Motor neuron (in vitro differentiated cells): ENCODE measurements at regions not wholly inside any gene's neighbourhood (a gene's known extent, or its start where the extent isn't known, plus 50 kb on each side); places are given as distances from the start of the nearest gene placed in this dataset.
A peak's percentile ranks its signal among the peaks of the same experiment; 100 is the strongest.

ENCODE experiments used
- ATAC-seq, 8 experiments: fragments of 200-7000 bp; cut with Tn5 transposase; replicated peaks in 6 of 8; 2 replicates each; pipeline ENCODE4 v1.8.0; 2021; ENCODE audit warnings: mild to moderate bottlenecking in 8 of 8, moderate library complexity in 8 of 8
- H3K27ac ChIP-seq, 2 donors: fragments of 250-450 bp; sonication (Bioruptor Pico); 2 replicates each; pipeline ENCODE4 v1.9.0; 2021; ENCODE audit warnings: antibody characterized with exemption in 2 of 2, mild to moderate bottlenecking in 2 of 2, moderate library complexity in 1 of 2
- H3K4me1 ChIP-seq, 2 donors: fragments of 250-450 bp; sonication (Bioruptor Pico); replicated peaks in 1 of 2; 2 replicates each; pipeline ENCODE4 v1.6.1; 2021; ENCODE audit warnings: antibody characterized with exemption in 2 of 2, mild to moderate bottlenecking in 2 of 2, moderate library complexity in 1 of 2
- H3K4me3 ChIP-seq, 5 donors: fragments of 250-450 bp; sonication (Bioruptor Pico); 2 replicates each; pipeline ENCODE4 v1.9.0; 2021; ENCODE audit warnings: antibody characterized with exemption in 5 of 5, mild to moderate bottlenecking in 5 of 5, moderate library complexity in 4 of 5
- WGBS, 10 experiments: fragments of 450-650 bp; shearing (Covaris generic); methylation state at CpG; one replicate each; pipeline ENCODE4 v1.0.0; 2022; 5-methylcytosine and 5-hydroxymethylcytosine counted together
- in situ Hi-C, 9 experiments: fragments of 400-800 bp; cut with MboI; loops; one replicate each; pipeline ENCODE4 v1.15.0; 2021; ENCODE audit warnings: low sequenced_read_pairs in 9 of 9, low pct_unique_long_range_greater_than_20kb in 2 of 9; ENCODE audit not compliant: unreplicated experiment in 9 of 9

GRCh38 chr2:236513956-236514355, 55.7 kb upstream of the ACKR3 start:
- in situ Hi-C loops = loop anchor here in 3 of 9 experiments (25.0 kb wide), 2 partner anchors 523 to 548 kb away; no protein-coding TSS in a partner anchor
- Histone ChIP-seq H3K27ac (no peak overlapping the region), H3K4me3 (no peak overlapping the region), H3K4me1 (peaks cover 4 to 20% of the 10 kb centered on the region in 2 donors)
- 20 to 98% (median 90%) methylated on average over 1 to 8 of the region's 8 CpGs; no CpG with 5 or more reads in 1 of the 10 experiments for WGBS, 10 experiments
- ATAC-seq = no peak

DNA sequence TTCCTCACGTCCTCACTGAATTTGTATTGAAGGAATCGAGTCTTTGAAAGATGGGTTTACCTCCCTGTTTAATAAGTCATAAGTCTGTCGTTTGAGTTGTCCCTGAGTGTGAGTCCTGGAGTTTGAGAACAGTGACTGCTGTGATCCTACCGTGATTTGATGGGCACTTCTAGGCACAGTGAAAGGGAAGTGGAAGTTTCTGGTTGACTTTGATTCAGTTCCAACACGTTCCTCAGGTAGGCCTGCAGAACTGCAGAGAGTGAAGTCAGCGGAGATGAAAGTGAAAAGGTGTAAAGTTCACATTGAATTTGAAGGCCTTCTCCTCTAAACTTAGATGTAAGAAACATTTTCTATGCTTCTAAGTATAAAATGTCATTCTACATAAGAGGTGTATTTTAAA, 52.9 kb upstream of the ACKR3 start:
- Histone ChIP-seq H3K4me1 (peaks cover 4 to 8% of the 10 kb centered on the region in 2 donors), H3K27ac (no peak overlapping the region), H3K4me3 (no peak overlapping the region)
- no peak for ATAC-seq
- 71 to 100% (median 91%) methylated on average over 1 to 6 of the region's 6 CpGs; no CpG with 5 or more reads in 2 of the 10 experiments for WGBS, 10 experiments
- in situ Hi-C loops = loop anchor here in 3 of 9 experiments (25.0 kb wide), 2 partner anchors 521 to 546 kb away; no protein-coding TSS in a partner anchor

- peaks cover 4 to 7% of the 10 kb centered on the region in 2 donors for H3K4me1 ChIP-seq
- in situ Hi-C loops = loop anchor here in 3 of 9 experiments (25.0 kb wide), 2 partner anchors 520 to 545 kb away; no protein-coding TSS in a partner anchor
- ATAC-seq = peak in 1 of 8 experiments; percentile 26
- 33 to 88% (median 79%) methylated on average over 1 to 11 of the region's 11 CpGs for WGBS, 10 experiments
- no peak overlapping the region for H3K27ac ChIP-seq
- no peak overlapping the region for H3K4me3 ChIP-seq
Measured at GRCh38 chr2:236517251-236518031, 52.2 kb upstream of the ACKR3 start.
